Suprapubic skin (tissue), 4 donors: ENCODE measurements at regions not wholly inside any gene's neighbourhood (a gene's known extent, or its start where the extent isn't known, plus 50 kb on each side); places are given as distances from the start of the nearest gene placed in this dataset.

Experiments
- DNase-seq, 2 donors: peaks; one replicate each; pipeline ENCODE4 v3.0.0-alpha.2; 2019; ENCODE audit warnings: low spot score in 2 of 2
- H3K27ac ChIP-seq: fragments of 200-600 bp; sonication (generic); one replicate; pipeline ENCODE4 v1.5.1; 2019
- H3K27me3 ChIP-seq: fragments of 200-600 bp; sonication (generic); one replicate; pipeline ENCODE4 v1.5.1; 2019
- H3K36me3 ChIP-seq: fragments of 200-600 bp; sonication (generic); one replicate; pipeline ENCODE4 v1.5.1; 2019
- H3K4me1 ChIP-seq: fragments of 200-600 bp; sonication (generic); one replicate; pipeline ENCODE4 v1.5.1; 2019
- H3K4me3 ChIP-seq: fragments of 200-600 bp; sonication (generic); one replicate; pipeline ENCODE4 v1.5.1; 2019; ENCODE audit warnings: mild to moderate bottlenecking
- H3K9me3 ChIP-seq: fragments of 200-600 bp; sonication (generic); one replicate; pipeline ENCODE4 v1.5.1; 2019
- EP300 ChIP-seq: sonication (generic); formaldehyde crosslinking; IDR thresholded peaks from one replicate; pipeline ENCODE4 v1.6.1; 2017; ENCODE audit warnings: antibody characterized with exemption
- POLR2A ChIP-seq, 2 donors: fragments of 450-650 bp; IDR thresholded peaks; one replicate each; pipeline ENCODE4 v1.6.1; 2017; ENCODE audit warnings: antibody characterized with exemption in 2 of 2, mild to moderate bottlenecking in 2 of 2, moderate library complexity in 2 of 2
- POLR2AphosphoS5 ChIP-seq, 3 donors: sonication (generic); formaldehyde crosslinking; IDR thresholded peaks; one replicate each; pipeline ENCODE4 v1.6.1; 2017; ENCODE audit warnings: antibody characterized with exemption in 3 of 3
- WGBS: methylation state at CpG from one replicate; pipeline ENCODE4 v1.1.5; 2018; 5-methylcytosine and 5-hydroxymethylcytosine counted together
- TF ChIP-seq, protein P1 (sequence below), 2 donors: fragments of 200-600 bp in 1 of 2; fragments of 450-650 bp in 1 of 2; sonication (generic) in 1 of 2; IDR thresholded peaks; one replicate each; pipeline ENCODE4 v1.5.1; 2016 to 2019; ENCODE audit warnings: antibody characterized with exemption in 2 of 2, mild to moderate bottlenecking in 1 of 2, moderate library complexity in 1 of 2

DNA sequence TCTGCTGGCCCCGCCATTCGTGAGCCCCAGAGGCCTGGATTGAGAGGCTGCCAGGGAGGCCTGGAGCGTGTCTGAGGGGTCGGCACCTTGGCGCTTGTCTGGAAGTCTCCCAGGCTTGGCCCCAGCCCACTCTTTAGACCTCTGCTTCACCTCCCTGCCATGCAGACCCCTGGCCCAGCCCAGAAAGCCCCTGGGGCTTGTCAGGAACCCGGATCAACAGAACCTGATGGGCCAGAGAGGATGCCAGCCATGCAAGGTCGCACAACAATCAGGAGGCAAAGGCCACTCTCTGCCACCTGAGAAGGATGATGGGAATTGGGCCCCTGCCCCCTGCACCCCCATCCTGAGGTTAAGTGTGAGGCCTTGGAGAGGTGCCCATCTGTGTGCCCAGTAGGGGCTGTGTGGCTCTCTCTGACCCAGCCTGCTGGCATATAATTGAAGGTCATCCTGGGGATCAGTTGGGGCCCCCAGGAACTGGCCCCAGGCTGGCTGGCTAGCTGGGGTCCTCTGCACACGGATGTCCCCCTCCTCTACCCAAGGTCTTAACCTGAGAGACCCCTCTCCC is 103.3 kb upstream of the SLC6A6 start:
- Histone ChIP-seq H3K9me3 (no peaks in the 10 kb centered on the region), H3K4me1 (peaks cover 36% of the 10 kb centered on the region), H3K36me3 (no peaks in the 10 kb centered on the region), H3K27me3 (peaks cover 8% of the 10 kb centered on the region), H3K27ac (no peak overlapping the region), H3K4me3 (no peak overlapping the region)
- no peak for DNase-seq
- 86% methylated on average over 7 of the region's 8 CpGs for WGBS
- TF ChIP-seq, protein P1, sequence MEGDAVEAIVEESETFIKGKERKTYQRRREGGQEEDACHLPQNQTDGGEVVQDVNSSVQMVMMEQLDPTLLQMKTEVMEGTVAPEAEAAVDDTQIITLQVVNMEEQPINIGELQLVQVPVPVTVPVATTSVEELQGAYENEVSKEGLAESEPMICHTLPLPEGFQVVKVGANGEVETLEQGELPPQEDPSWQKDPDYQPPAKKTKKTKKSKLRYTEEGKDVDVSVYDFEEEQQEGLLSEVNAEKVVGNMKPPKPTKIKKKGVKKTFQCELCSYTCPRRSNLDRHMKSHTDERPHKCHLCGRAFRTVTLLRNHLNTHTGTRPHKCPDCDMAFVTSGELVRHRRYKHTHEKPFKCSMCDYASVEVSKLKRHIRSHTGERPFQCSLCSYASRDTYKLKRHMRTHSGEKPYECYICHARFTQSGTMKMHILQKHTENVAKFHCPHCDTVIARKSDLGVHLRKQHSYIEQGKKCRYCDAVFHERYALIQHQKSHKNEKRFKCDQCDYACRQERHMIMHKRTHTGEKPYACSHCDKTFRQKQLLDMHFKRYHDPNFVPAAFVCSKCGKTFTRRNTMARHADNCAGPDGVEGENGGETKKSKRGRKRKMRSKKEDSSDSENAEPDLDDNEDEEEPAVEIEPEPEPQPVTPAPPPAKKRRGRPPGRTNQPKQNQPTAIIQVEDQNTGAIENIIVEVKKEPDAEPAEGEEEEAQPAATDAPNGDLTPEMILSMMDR (IDR thresholded peaks at IDR 0.05) = no peak
- TF ChIP-seq POLR2AphosphoS5 (IDR thresholded peaks at IDR 0.05) (no peak), EP300 (no peak), POLR2A (IDR thresholded peaks at IDR 0.05) (no peak)

DNA sequence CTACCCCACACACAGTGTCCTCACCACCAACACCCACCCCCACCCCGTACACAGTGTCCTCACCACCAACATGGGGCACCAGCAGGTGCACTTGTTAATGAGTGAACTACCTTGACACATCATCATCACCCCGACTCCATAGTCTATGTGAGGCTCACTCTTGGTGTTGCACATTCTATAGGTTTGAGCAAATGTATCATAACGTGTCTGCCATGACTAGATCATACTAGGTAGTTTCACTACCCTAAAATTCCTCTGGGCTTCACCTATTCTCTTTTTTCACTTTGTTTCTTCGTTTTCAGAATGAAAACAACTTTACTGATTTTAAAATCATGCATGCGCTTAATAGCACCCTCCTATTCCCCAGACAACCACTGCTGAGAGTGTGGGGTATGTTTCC is 102.6 kb upstream of the SLC6A6 start:
- no peak for TF ChIP-seq POLR2A (IDR thresholded peaks at IDR 0.05)

DNA sequence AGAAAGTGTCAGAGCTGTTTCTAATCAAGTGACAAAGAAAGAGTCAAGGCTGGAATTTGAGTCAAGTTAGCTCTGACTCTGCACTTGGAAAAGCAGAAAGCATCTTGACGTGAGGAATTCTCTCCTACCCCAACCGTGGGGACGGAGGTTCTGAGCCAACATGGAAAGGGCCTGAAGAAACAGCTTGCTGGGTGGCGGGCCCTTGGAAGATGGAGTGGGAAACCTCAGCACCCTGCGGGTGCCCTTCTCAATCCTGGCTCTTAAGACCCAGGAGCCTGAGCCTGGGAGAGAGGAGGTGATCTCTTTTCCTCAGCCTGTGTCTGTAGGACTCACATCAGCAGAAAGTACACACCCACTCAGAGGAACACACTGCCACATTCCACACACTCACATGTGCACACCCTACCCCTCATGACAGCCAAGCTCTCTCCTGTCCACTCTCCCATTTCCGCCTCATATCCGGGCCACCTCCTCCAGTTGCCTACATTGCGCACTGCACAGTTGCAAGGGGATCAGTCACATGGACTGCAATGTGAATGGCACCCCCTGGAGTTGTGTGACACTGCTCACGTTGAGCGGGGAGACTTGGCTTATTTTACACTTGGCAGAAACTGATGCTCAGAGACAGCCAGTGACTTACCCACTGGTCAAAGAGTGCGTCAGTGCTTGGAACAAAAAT is 101.5 kb upstream of the SLC6A6 start:
- Histone ChIP-seq H3K36me3 (no peaks in the 10 kb centered on the region), H3K4me3 (no peak overlapping the region), H3K27me3 (peaks cover 8% of the 10 kb centered on the region), H3K9me3 (no peaks in the 10 kb centered on the region), H3K27ac (no peak overlapping the region), H3K4me1 (peaks cover 43% of the 10 kb centered on the region)
- 43% methylated on average over 11 of the region's 11 CpGs for WGBS
- DNase-seq = peak in 1 of 2 donors; percentile 77
- TF ChIP-seq EP300 = no peak
- TF ChIP-seq POLR2AphosphoS5 (IDR thresholded peaks at IDR 0.05) = peak in 1 of 3 donors; percentile 26

More for the DNA sequence above, 102.6 kb upstream of the SLC6A6 start:
- Histone ChIP-seq H3K4me1 (peaks cover 43% of the 10 kb centered on the region), H3K4me3 (no peak overlapping the region), H3K27ac (no peak overlapping the region), H3K27me3 (peaks cover 8% of the 10 kb centered on the region), H3K9me3 (no peaks in the 10 kb centered on the region), H3K36me3 (no peaks in the 10 kb centered on the region)
- DNase-seq = no peak
- 92% methylated on average over 5 of the region's 5 CpGs for WGBS

DNA sequence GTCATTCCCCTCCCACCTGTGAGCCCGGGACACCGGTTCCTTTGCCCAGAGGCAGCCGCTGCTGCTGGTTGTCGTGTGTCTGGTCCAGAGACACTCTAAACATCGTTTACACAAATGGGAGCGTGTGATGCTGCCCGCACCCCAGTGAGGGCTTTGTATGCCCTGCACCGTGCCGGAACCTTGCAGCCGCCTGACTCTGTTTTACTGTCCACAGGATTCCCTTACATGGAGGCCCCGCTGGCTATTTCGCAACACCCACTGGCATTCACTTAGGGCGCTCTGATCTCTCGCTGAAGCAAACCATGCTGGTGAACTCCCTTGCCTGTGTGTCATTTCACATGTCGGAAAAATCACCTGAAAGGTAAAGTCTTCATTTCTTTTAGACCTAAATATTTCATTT is 100.8 kb upstream of the SLC6A6 start:
- Histone ChIP-seq H3K4me3 (no peak overlapping the region), H3K27ac (peak overlapping the region; percentile 34), H3K27me3 (peaks cover 8% of the 10 kb centered on the region), H3K9me3 (no peaks in the 10 kb centered on the region), H3K4me1 (peaks cover 43% of the 10 kb centered on the region), H3K36me3 (no peaks in the 10 kb centered on the region)
- peak in 1 of 2 donors; percentile 77 for DNase-seq
- no peak for TF ChIP-seq EP300
- no peak for TF ChIP-seq POLR2A (IDR thresholded peaks at IDR 0.05)
- TF ChIP-seq, protein P1 (IDR thresholded peaks at IDR 0.05) = no peak
- TF ChIP-seq POLR2AphosphoS5 (IDR thresholded peaks at IDR 0.05) = no peak
- WGBS = 47% methylated on average over 15 of the region's 15 CpGs

DNA sequence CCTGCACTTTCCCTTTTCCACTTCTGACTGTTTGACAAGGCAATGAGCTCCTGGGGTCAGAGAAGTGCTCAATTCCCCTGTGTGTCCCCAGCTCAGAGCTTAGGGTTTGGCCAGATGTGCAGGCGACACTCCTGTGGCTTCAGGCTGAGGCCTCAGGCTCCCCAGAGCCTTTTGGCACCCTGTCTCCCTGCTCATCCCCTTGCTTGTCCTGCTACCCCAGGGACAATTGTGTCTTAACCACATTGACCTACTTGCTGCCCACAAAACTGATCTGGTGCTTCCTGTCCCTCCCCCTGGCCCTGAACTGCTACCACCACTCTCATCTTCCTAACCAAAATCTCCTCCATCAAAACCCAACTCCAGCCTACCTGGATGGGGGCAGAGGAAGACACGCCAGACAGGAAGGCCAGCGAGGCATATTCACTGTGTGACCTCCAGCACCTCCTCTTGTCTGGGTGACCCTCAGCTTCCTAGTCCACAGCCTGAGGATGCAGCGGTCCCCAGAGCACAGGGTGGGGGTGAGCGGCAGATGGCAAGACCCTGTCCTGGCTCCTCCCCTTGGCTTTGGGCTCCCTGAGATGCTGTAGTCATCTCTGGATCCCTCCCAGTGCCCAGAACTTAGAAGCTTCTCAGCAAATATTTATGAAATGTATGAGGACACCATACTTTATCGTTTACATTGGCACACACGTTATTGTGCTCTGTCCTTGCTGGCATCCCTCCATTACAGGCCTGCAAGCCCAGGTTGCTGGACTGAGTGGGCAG is 98.9 kb upstream of the SLC6A6 start:
- no peak for DNase-seq
- Histone ChIP-seq H3K9me3 (no peaks in the 10 kb centered on the region), H3K27ac (no peak overlapping the region), H3K36me3 (no peaks in the 10 kb centered on the region), H3K4me1 (peaks cover 32% of the 10 kb centered on the region), H3K27me3 (peaks cover 10% of the 10 kb centered on the region), H3K4me3 (no peak overlapping the region)
- WGBS = 59% methylated on average over 7 of the region's 7 CpGs
- TF ChIP-seq POLR2AphosphoS5 (IDR thresholded peaks at IDR 0.05) (no peak), EP300 (no peak), POLR2A (IDR thresholded peaks at IDR 0.05) (no peak)
- TF ChIP-seq, protein P1 (IDR thresholded peaks at IDR 0.05) = no peak
